ENCODE measurements at regions not wholly inside any gene's neighbourhood (a gene's known extent, or its start where the extent isn't known, plus 50 kb on each side); places are given as distances from the start of the nearest gene placed in this dataset.

- DNase-seq (ENCODE audit: low read depth in 3 of 3) = no peak
Observed at GRCh38 chr11:69378303-69379141, 84.6 kb downstream of the MYEOV start.

- no peak for DNase-seq (ENCODE audit: low read depth in 3 of 3)
Observed at GRCh38 chr11:69380451-69380901, 86.5 kb downstream of the MYEOV start.

- DNase-seq (ENCODE audit: low read depth in 3 of 3) = no peak
Observed at GRCh38 chr11:69380921-69381581, 87.1 kb downstream of the MYEOV start.

GRCh38 chr11:69381681-69382130 lies 87.8 kb downstream of the MYEOV start:
- DNase-seq (ENCODE audit: low read depth in 3 of 3) = no peak

GRCh38 chr11:69382131-69383128 lies 88.5 kb downstream of the MYEOV start:
- DNase-seq (ENCODE audit: low read depth in 3 of 3) = no peak

- no peak for DNase-seq (ENCODE audit: low read depth in 3 of 3)
Observed at GRCh38 chr11:69383372-69384250, 89.7 kb downstream of the MYEOV start.

GRCh38 chr11:69384251-69385143 lies 90.5 kb downstream of the MYEOV start:
- DNase-seq (ENCODE audit: low read depth in 3 of 3) = no peak

GRCh38 chr11:69385144-69385820 lies 91.3 kb downstream of the MYEOV start:
- DNase-seq (ENCODE audit: low read depth in 3 of 3) = no peak

- DNase-seq (ENCODE audit: low read depth in 3 of 3) = no peak
Observed at GRCh38 chr11:69385832-69386427, 92.0 kb downstream of the MYEOV start.

GRCh38 chr11:69386594-69387408 lies 92.8 kb downstream of the MYEOV start:
- no peak for DNase-seq (ENCODE audit: low read depth in 3 of 3)

- no peak for DNase-seq (ENCODE audit: low read depth in 3 of 3)
Observed at GRCh38 chr11:69387409-69387885, 93.5 kb downstream of the MYEOV start.

GRCh38 chr11:69388210-69388609 lies 93.3 kb upstream of the LINC01488 start:
- DNase-seq (ENCODE audit: low read depth in 3 of 3) = no peak

- DNase-seq (ENCODE audit: low read depth in 3 of 3) = no peak
Observed at GRCh38 chr11:69388661-69389060, 92.8 kb upstream of the LINC01488 start.

GRCh38 chr11:69390561-69390960 lies 90.9 kb upstream of the LINC01488 start:
- no peak for DNase-seq (ENCODE audit: low read depth in 3 of 3)

GRCh38 chr11:69391192-69392103 lies 90.0 kb upstream of the LINC01488 start:
- no peak for DNase-seq (ENCODE audit: low read depth in 3 of 3)

- no peak for DNase-seq (ENCODE audit: low read depth in 3 of 3)
Observed at GRCh38 chr11:69392104-69392653, 89.3 kb upstream of the LINC01488 start.
